ENCODE measurements at regions not wholly inside any gene's neighbourhood (a gene's known extent, or its start where the extent isn't known, plus 50 kb on each side); places are given as distances from the start of the nearest gene placed in this dataset.

GRCh38 chr18:14922031-14922430, 174.1 kb downstream of the ANKRD30B start:
- Histone ChIP-seq H3K27me3 (no peaks in the 10 kb centered on the region), H3K4me3 (no peak overlapping the region), H3K27ac (no peak overlapping the region), H3K4me1 (ENCODE audit: insufficient read depth) (no peaks in the 10 kb centered on the region), H3K9me3 (no peaks in the 10 kb centered on the region), H3K36me3 (no peaks in the 10 kb centered on the region)
- WGBS, 3 donors: 74 to 83% (median 80%) methylated on average over 3 of the region's 3 CpGs
- DNase-seq: no peak
- intact Hi-C loops (cut with DNase I): no loop called here
- TF ChIP-seq EP300 (IDR thresholded peaks at IDR 0.05) (no peak), POLR2A (IDR thresholded peaks at IDR 0.05) (no peak)
- TF ChIP-seq, protein P1, sequence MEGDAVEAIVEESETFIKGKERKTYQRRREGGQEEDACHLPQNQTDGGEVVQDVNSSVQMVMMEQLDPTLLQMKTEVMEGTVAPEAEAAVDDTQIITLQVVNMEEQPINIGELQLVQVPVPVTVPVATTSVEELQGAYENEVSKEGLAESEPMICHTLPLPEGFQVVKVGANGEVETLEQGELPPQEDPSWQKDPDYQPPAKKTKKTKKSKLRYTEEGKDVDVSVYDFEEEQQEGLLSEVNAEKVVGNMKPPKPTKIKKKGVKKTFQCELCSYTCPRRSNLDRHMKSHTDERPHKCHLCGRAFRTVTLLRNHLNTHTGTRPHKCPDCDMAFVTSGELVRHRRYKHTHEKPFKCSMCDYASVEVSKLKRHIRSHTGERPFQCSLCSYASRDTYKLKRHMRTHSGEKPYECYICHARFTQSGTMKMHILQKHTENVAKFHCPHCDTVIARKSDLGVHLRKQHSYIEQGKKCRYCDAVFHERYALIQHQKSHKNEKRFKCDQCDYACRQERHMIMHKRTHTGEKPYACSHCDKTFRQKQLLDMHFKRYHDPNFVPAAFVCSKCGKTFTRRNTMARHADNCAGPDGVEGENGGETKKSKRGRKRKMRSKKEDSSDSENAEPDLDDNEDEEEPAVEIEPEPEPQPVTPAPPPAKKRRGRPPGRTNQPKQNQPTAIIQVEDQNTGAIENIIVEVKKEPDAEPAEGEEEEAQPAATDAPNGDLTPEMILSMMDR (IDR thresholded peaks at IDR 0.05): no peak

DNA sequence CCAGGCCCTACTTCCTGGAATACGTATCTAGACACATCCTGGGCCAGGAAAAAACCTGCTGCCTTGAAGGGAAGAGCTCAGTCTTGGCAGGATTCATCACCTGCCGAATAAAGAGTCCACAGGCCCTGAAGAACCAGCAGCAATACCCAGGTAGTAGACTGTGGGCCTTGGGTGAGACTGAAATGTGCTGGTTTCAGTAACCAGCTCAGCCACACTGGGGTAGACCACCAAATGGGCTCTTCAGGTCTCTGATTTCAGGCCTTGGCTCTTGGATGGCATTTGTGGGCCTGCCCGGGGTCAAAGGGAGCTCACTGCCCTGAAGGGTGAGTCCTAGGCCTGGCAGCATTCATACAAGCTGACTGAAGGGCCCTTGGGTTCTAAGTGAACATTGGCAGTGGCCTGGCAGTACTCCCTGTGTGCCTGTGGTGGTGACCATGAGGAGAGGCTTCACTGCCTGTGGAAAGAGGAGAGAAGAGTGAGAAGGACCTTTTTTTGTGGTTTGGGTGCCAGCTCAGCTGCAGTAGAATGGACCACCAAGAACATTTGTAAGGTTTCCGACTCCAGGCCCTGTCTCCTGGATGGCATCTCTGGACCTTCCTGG, 175.1 kb downstream of the ANKRD30B start:
- no peaks in the 10 kb centered on the region for H3K4me1 ChIP-seq (ENCODE audit: insufficient read depth)
- H3K4me3 ChIP-seq: no peak overlapping the region
- no peak for DNase-seq
- H3K27me3 ChIP-seq: no peaks in the 10 kb centered on the region
- H3K36me3 ChIP-seq: no peaks in the 10 kb centered on the region
- no peaks in the 10 kb centered on the region for H3K9me3 ChIP-seq
- H3K27ac ChIP-seq: no peak overlapping the region
- WGBS, 3 donors: 43 to 68% (median 65%) methylated on average over 4 of the region's 4 CpGs
- TF ChIP-seq POLR2A (IDR thresholded peaks at IDR 0.05): no peak
- TF ChIP-seq, protein P1 (IDR thresholded peaks at IDR 0.05): no peak
- intact Hi-C loops (cut with DNase I): no loop called here

DNA sequence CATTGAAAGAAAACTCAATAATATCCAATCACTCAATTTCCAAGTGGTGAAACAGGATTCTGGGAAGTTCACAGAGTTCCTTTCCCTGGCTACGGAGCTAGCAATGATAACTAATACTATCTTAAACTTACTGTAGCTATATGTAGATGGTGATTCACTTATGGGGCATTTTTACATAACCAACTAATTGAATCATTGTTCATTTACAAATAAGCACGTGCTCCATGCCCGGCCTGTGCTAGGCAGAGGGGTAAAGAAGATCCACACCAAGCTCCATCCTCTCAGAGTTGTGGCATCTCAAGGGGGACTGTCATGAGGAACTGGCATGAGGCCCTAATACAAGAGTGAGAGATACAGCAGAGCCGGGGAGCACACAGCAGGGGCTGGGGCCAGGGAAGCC, 176.3 kb downstream of the ANKRD30B start:
- H3K27me3 ChIP-seq: no peaks in the 10 kb centered on the region
- no peaks in the 10 kb centered on the region for H3K36me3 ChIP-seq
- TF ChIP-seq EP300 (IDR thresholded peaks at IDR 0.05) (no peak), POLR2A (IDR thresholded peaks at IDR 0.05) (no peak)
- TF ChIP-seq, protein P1 (IDR thresholded peaks at IDR 0.05): no peak
- 75 to 85% (median 82%) methylated on average over 4 of the region's 4 CpGs for WGBS, 3 donors
- intact Hi-C loops (cut with DNase I): no loop called here
- H3K4me1 ChIP-seq (ENCODE audit: insufficient read depth): no peaks in the 10 kb centered on the region
- no peak overlapping the region for H3K27ac ChIP-seq
- H3K4me3 ChIP-seq: no peak overlapping the region
- DNase-seq: no peak
- no peaks in the 10 kb centered on the region for H3K9me3 ChIP-seq

DNA sequence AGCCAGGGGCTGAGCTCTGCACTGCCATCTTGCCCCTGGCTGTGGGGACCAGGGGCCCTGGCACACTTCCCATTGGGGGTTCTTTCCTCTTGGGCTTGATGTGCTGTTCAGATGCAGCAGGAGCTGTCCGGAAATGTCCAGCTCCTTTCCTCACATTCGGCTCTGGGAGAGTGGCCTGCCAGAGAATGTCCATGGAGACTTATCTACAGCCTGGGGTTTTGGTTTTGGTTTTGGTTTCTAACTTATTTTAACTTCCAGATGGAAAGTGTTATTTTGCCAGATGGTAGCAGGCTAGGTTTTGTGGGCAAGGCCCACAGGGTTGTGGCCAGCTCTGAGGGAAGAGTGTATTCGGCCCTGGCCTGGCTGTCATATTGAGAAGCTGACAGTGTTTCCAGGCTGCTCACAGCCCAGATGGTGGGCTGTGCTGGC, 177.3 kb downstream of the ANKRD30B start:
- intact Hi-C loops (cut with DNase I): no loop called here

More for the DNA sequence above, 177.3 kb downstream of the ANKRD30B start:
- Histone ChIP-seq H3K27me3 (no peaks in the 10 kb centered on the region), H3K4me3 (no peak overlapping the region), H3K4me1 (ENCODE audit: insufficient read depth) (no peaks in the 10 kb centered on the region), H3K9me3 (no peaks in the 10 kb centered on the region), H3K36me3 (no peaks in the 10 kb centered on the region), H3K27ac (no peak overlapping the region)
- 61 to 69% (median 62%) methylated on average over 3 of the region's 3 CpGs for WGBS, 3 donors
- no peak for DNase-seq
- TF ChIP-seq EP300 (IDR thresholded peaks at IDR 0.05) (no peak), POLR2A (IDR thresholded peaks at IDR 0.05) (no peak)
- TF ChIP-seq, protein P1 (IDR thresholded peaks at IDR 0.05): no peak

Data from ovary (tissue), 7 donors.